Stimulated activated naive CD8-positive, alpha-beta T cell treated with anti-CD3 and anti-CD28 coated beads, Interleukin-15, Interleukin-2, amounts not matched to agents 100 ng/mL and 50 ng/mL, for 24 hours (primary cell): ENCODE measurements at regions not wholly inside any gene's neighbourhood (a gene's known extent, or its start where the extent isn't known, plus 50 kb on each side); places are given as distances from the start of the nearest gene placed in this dataset.

Experiments
- H3K27ac Mint-ChIP-seq: one replicate; pipeline ENCODE4 v1.8.0; 2021; ENCODE audit warnings: mild to moderate bottlenecking, mixed read lengths
- H3K27me3 Mint-ChIP-seq: one replicate; pipeline ENCODE4 v1.8.0; 2021; ENCODE audit warnings: mixed read lengths
- H3K36me3 Mint-ChIP-seq: one replicate; pipeline ENCODE4 v1.8.0; 2021; ENCODE audit warnings: low read depth, mixed read lengths
- H3K4me1 Mint-ChIP-seq: one replicate; pipeline ENCODE4 v1.8.0; 2021; ENCODE audit warnings: low read depth, mixed read lengths
- H3K4me3 Mint-ChIP-seq: one replicate; pipeline ENCODE4 v1.8.0; 2021; ENCODE audit warnings: mild to moderate bottlenecking, mixed read lengths
- H3K9me3 Mint-ChIP-seq: one replicate; pipeline ENCODE4 v1.8.0; 2021; ENCODE audit warnings: mixed read lengths

DNA sequence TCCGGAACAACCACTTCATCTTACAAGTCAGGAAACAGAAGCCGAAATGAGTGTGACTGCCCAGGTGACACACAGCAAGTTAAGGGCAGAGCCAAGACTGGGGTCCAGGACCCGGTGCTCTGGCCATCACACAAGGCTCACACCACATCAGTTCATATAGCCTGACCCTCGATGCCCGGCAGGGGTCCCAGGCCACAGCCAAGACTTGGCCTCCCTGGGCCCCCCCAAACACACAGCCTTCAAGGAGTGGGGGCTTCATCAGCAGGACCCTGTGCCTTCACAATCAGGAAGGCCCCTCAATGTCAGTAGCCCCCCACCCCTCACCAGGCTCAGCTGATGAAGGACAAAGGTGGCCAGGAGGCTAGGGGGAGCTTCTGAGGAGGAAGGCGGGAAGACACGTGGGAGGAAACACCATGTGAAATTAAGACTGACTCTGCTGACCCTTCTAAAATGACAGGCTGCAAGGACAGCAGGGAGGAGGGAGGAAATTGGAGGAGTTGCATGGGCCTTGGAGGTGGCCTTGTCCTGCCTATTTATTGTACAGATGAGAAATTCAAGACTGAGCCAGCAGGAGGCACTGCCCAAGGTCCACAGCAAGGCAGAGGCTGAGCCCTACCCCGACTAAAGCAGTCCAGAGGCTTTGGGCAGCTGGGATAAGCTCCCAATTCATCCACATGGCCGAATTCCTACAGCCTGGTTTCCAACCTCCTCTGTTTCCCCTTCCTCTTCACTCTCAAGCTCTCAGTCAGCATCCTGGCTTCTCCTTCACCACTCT is 216.1 kb upstream of the ZMIZ1 start:
- Mint-ChIP-seq H3K27ac (no peak overlapping the region), H3K27me3 (no peaks in the 10 kb centered on the region), H3K4me1 (no peaks in the 10 kb centered on the region), H3K4me3 (no peak overlapping the region), H3K9me3 (no peaks in the 10 kb centered on the region), H3K36me3 (no peaks in the 10 kb centered on the region)

- no peak overlapping the region for H3K27ac Mint-ChIP-seq
- no peaks in the 10 kb centered on the region for H3K9me3 Mint-ChIP-seq
- H3K36me3 Mint-ChIP-seq = no peaks in the 10 kb centered on the region
- no peak overlapping the region for H3K4me3 Mint-ChIP-seq
- no peaks in the 10 kb centered on the region for H3K4me1 Mint-ChIP-seq
- H3K27me3 Mint-ChIP-seq = no peaks in the 10 kb centered on the region
These were observed 214.9 kb upstream of the ZMIZ1 start for GRCh38 chr10:78853864-78854263.

GRCh38 chr10:78856421-78856820 is 212.3 kb upstream of the ZMIZ1 start:
- H3K27ac Mint-ChIP-seq = no peak overlapping the region
- H3K27me3 Mint-ChIP-seq = no peaks in the 10 kb centered on the region
- peaks cover 7% of the 10 kb centered on the region for H3K4me1 Mint-ChIP-seq
- no peaks in the 10 kb centered on the region for H3K36me3 Mint-ChIP-seq
- H3K9me3 Mint-ChIP-seq = no peaks in the 10 kb centered on the region
- no peak overlapping the region for H3K4me3 Mint-ChIP-seq

DNA sequence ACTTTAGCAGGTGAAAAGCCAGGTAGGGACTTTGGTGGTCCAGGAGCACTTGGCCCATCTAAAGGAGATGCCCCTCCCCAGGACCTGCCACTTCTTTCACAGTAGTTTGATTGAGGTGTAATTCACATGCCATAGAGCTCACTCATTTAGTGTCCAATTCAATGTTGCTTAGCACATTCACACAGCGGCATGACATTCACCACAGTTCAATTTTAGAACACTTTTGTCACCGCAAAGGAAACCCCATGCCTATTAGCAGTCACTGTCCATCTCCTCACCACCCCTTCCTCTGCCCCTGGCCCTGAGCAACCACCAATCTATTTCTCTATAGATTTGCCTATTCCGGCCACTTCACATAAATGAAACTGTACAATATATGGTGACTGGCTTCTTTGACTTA is 211.6 kb upstream of the ZMIZ1 start:
- Mint-ChIP-seq H3K27ac (no peak overlapping the region), H3K27me3 (no peaks in the 10 kb centered on the region), H3K36me3 (no peaks in the 10 kb centered on the region), H3K4me3 (no peak overlapping the region), H3K4me1 (peaks cover 7% of the 10 kb centered on the region), H3K9me3 (no peaks in the 10 kb centered on the region)

GRCh38 chr10:78859266-78859665 is 209.5 kb upstream of the ZMIZ1 start:
- no peaks in the 10 kb centered on the region for H3K9me3 Mint-ChIP-seq

GRCh38 chr10:78859769-78860168 is 209.0 kb upstream of the ZMIZ1 start:
- H3K9me3 Mint-ChIP-seq = no peaks in the 10 kb centered on the region
- H3K4me3 Mint-ChIP-seq = no peak overlapping the region
- no peaks in the 10 kb centered on the region for H3K36me3 Mint-ChIP-seq
- H3K4me1 Mint-ChIP-seq = peaks cover 7% of the 10 kb centered on the region
- no peaks in the 10 kb centered on the region for H3K27me3 Mint-ChIP-seq
- no peak overlapping the region for H3K27ac Mint-ChIP-seq

More at GRCh38 chr10:78859266-78859665, 209.5 kb upstream of the ZMIZ1 start:
- H3K4me1 Mint-ChIP-seq = peaks cover 7% of the 10 kb centered on the region
- no peak overlapping the region for H3K27ac Mint-ChIP-seq
- no peak overlapping the region for H3K4me3 Mint-ChIP-seq
- no peaks in the 10 kb centered on the region for H3K36me3 Mint-ChIP-seq
- no peaks in the 10 kb centered on the region for H3K27me3 Mint-ChIP-seq

DNA sequence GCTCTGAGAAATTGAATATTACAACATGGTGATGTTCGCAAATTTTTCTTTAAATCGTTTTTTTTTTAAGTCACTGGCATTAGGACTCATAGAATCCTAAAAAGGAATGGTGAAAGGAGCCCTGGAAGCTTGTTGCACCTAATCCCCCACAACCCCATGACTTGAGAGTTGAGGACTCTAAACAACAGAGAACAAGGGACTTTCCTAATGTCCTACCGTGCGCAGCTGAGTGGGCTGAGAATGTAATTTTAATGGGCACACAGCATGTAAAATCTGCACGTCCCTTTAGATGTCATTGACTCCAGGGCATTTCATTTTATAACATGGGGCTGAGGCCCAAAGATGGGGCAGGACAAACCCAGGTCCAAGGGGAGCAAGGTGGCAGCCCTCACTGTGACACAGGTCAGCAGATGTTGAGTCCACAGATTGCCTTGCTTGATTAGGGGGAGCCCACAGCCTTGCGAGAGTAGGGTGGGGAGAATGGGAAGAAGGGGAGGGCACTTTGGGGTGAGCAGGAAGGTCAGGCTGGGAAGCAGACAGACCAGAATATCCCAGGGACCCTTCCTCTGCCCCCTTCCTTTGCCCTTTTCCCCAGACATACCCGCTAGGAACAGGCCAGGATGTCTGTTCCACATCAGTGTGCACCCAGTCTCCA is 208.4 kb upstream of the ZMIZ1 start:
- no peak overlapping the region for H3K27ac Mint-ChIP-seq
- no peaks in the 10 kb centered on the region for H3K36me3 Mint-ChIP-seq
- no peak overlapping the region for H3K4me3 Mint-ChIP-seq
- H3K9me3 Mint-ChIP-seq = no peaks in the 10 kb centered on the region
- H3K4me1 Mint-ChIP-seq = peaks cover 7% of the 10 kb centered on the region
- no peaks in the 10 kb centered on the region for H3K27me3 Mint-ChIP-seq

DNA sequence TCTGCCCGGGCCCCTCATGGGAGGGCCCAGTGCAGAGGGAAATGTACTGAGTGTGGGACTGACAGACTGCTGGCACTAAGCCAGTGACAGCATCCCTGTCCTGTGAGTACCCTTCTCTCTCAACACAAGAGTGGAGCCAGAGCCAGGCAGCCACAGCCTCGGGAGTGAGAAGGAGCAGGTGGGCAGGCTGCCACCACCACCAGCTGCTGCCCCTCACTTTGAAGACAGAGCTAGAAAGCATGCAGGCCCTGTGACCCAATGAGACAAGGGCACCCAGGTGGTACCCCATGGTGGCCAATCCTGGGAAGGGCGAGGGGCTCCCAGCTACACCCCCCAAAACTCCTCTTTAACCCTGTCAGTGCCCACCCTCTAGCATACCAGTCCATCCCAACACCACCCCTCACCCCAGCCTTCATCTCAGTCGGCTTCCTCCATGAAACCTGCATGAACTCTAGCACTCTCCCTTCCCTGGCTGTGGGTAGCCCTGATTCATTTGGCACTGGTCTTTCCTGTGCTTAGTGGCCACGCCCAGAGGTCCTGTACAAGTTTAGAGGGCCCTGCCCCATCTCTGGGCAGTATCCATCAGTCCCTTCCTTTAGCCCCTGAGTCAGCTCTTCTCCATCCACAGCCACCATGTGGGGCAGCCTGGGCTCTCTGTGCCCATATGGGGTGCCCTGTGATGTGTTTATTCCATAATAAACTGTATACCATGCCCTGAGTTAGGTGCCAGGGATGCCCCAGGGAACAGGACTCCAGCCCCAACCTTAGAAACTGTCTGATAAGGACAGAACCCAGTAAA is 207.0 kb upstream of the ZMIZ1 start:
- no peaks in the 10 kb centered on the region for H3K9me3 Mint-ChIP-seq
- no peak overlapping the region for H3K27ac Mint-ChIP-seq
- H3K27me3 Mint-ChIP-seq = no peaks in the 10 kb centered on the region
- H3K4me1 Mint-ChIP-seq = peaks cover 7% of the 10 kb centered on the region
- H3K4me3 Mint-ChIP-seq = no peak overlapping the region
- H3K36me3 Mint-ChIP-seq = no peaks in the 10 kb centered on the region

GRCh38 chr10:78862328-78862640 is 206.5 kb upstream of the ZMIZ1 start:
- H3K27me3 Mint-ChIP-seq = no peaks in the 10 kb centered on the region
- H3K9me3 Mint-ChIP-seq = no peaks in the 10 kb centered on the region
- peaks cover 7% of the 10 kb centered on the region for H3K4me1 Mint-ChIP-seq
- H3K36me3 Mint-ChIP-seq = no peaks in the 10 kb centered on the region
- H3K27ac Mint-ChIP-seq = no peak overlapping the region
- H3K4me3 Mint-ChIP-seq = no peak overlapping the region

DNA sequence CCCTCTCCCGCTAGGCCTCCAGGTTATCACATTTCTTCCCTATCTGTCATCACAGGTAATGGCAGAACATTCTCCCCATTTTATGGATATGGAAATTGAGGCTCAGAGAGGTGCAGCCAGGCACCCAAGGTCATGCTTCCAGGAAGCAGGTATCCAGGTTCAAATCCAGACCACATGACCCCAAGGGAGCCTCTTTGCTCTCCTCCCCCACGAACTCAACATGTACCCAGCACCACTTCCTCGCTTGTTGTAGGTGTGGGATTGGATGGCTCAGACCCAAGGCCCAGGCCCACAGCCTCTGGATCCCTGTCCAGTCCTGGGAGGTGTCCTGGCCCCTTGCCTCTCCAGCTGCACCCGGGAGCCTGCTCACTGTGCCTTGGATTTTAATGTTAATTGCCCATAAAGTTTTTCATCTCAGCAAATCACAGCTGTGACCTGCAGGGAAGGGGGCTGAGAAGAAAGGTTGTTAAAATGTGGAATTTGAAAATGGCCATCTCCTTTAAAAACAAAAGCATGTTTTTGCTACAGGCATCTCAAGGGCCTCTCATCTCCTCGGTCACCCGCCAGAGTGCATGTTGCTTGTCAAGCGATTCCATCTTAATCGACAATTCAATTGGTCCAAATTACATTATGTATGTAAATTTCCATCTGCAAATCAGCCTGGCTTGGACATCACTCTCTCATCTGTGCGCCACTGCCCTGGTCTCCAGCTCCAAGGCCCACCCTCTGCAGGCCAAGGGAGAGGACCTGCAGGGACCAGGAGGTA is 205.4 kb upstream of the ZMIZ1 start:
- no peak overlapping the region for H3K4me3 Mint-ChIP-seq
- no peaks in the 10 kb centered on the region for H3K36me3 Mint-ChIP-seq
- peaks cover 7% of the 10 kb centered on the region for H3K4me1 Mint-ChIP-seq
- H3K9me3 Mint-ChIP-seq = no peaks in the 10 kb centered on the region
- no peaks in the 10 kb centered on the region for H3K27me3 Mint-ChIP-seq
- H3K27ac Mint-ChIP-seq = no peak overlapping the region

GRCh38 chr10:78863906-78864239 is 204.9 kb upstream of the ZMIZ1 start:
- no peak overlapping the region for H3K4me3 Mint-ChIP-seq
- H3K27ac Mint-ChIP-seq = no peak overlapping the region
- peaks cover 7% of the 10 kb centered on the region for H3K4me1 Mint-ChIP-seq
- H3K9me3 Mint-ChIP-seq = no peaks in the 10 kb centered on the region
- no peaks in the 10 kb centered on the region for H3K36me3 Mint-ChIP-seq
- H3K27me3 Mint-ChIP-seq = peaks cover 2% of the 10 kb centered on the region

GRCh38 chr10:78864761-78865537 is 203.8 kb upstream of the ZMIZ1 start:
- peaks cover 3% of the 10 kb centered on the region for H3K4me1 Mint-ChIP-seq
- H3K36me3 Mint-ChIP-seq = no peaks in the 10 kb centered on the region
- H3K4me3 Mint-ChIP-seq = no peak overlapping the region
- no peaks in the 10 kb centered on the region for H3K9me3 Mint-ChIP-seq
- H3K27ac Mint-ChIP-seq = no peak overlapping the region
- peaks cover 8% of the 10 kb centered on the region for H3K27me3 Mint-ChIP-seq

DNA sequence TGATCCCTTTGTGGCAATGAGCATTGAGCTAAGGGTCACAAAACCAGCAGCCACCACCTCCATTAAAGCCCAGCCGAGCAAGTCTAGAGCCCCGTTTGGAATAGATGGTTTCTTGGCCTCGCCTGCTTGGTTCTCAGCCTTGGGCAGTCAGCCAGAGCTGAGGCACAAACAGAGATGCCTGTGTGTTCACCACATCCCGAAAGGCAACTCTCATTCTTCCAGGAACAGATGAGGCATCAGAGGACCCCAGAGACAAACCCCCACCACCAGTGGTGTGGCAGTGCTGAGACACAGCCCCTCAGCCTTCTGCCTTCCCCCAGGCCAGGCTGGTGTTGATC is 203.3 kb upstream of the ZMIZ1 start:
- H3K4me3 Mint-ChIP-seq = no peak overlapping the region
- no peaks in the 10 kb centered on the region for H3K36me3 Mint-ChIP-seq
- peaks cover 8% of the 10 kb centered on the region for H3K27me3 Mint-ChIP-seq
- no peak overlapping the region for H3K27ac Mint-ChIP-seq
- H3K9me3 Mint-ChIP-seq = no peaks in the 10 kb centered on the region
- no peaks in the 10 kb centered on the region for H3K4me1 Mint-ChIP-seq

GRCh38 chr10:78865931-78866717 is 202.6 kb upstream of the ZMIZ1 start:
- Mint-ChIP-seq H3K27ac (no peak overlapping the region), H3K4me1 (no peaks in the 10 kb centered on the region), H3K36me3 (no peaks in the 10 kb centered on the region), H3K27me3 (peaks cover 10% of the 10 kb centered on the region), H3K4me3 (no peak overlapping the region), H3K9me3 (no peaks in the 10 kb centered on the region)
